OCI-LY1 (cell line): ENCODE measurements at regions not wholly inside any gene's neighbourhood (a gene's known extent, or its start where the extent isn't known, plus 50 kb on each side); places are given as distances from the start of the nearest gene placed in this dataset.

ENCODE experiments used
- H2AFZ ChIP-seq: fragments of 200-600 bp; sonication (generic), shearing (Covaris generic); 2 replicates; pipeline ENCODE4 v1.6.0; 2014; ENCODE audit warnings: antibody characterized with exemption, mild to moderate bottlenecking, low read length
- H3F3A ChIP-seq: fragments of 200-600 bp; sonication (generic), shearing (Covaris generic); 2 replicates; pipeline ENCODE4 v1.6.0; 2014; ENCODE audit warnings: mild to moderate bottlenecking, antibody characterized with exemption, low read length, moderate library complexity; ENCODE audit not compliant: insufficient read depth
- H3K27ac ChIP-seq: fragments of 200-600 bp; sonication (generic); 2 replicates; pipeline ENCODE4 v1.5.1; 2014; ENCODE audit warnings: low read length, mixed run types, mild to moderate bottlenecking, low read depth; ENCODE audit not compliant: poor library complexity, severe bottlenecking
- H3K27me3 ChIP-seq: fragments of 200-600 bp; sonication (generic); 2 replicates; pipeline ENCODE4 v1.6.0; 2014; ENCODE audit warnings: antibody characterized with exemption, mild to moderate bottlenecking, low read length, moderate library complexity; ENCODE audit not compliant: insufficient read depth
- H3K36me3 ChIP-seq: fragments of 200-600 bp; sonication (generic); 2 replicates; pipeline ENCODE4 v1.6.1; 2014; ENCODE audit warnings: mild to moderate bottlenecking, antibody characterized with exemption, low read length, moderate library complexity, mixed read lengths; ENCODE audit not compliant: insufficient read depth
- H3K4me1 ChIP-seq: fragments of 200-600 bp; sonication (generic); 2 replicates; pipeline ENCODE4 v1.5.1; 2014; ENCODE audit warnings: mild to moderate bottlenecking, low read length, moderate library complexity; ENCODE audit not compliant: insufficient read depth, severe bottlenecking
- H3K4me2 ChIP-seq: fragments of 200-600 bp; sonication (generic), shearing (Covaris generic); 2 replicates; pipeline ENCODE4 v1.6.1; 2014; ENCODE audit warnings: low read length
- H3K4me3 ChIP-seq: fragments of 200-600 bp; sonication (generic); 2 replicates; pipeline ENCODE4 v1.5.1; 2014; ENCODE audit warnings: low read length, low read depth, mild to moderate bottlenecking, mixed read lengths; ENCODE audit not compliant: poor library complexity, severe bottlenecking
- H3K79me2 ChIP-seq: fragments of 200-600 bp; shearing (Covaris generic); 2 replicates; pipeline ENCODE4 v1.6.1; 2016; ENCODE audit warnings: mixed run types, low read length, mixed read lengths; ENCODE audit not compliant: insufficient read depth
- H3K9ac ChIP-seq: fragments of 200-600 bp; sonication (generic), shearing (Covaris generic); 2 replicates; pipeline ENCODE4 v1.6.1; 2014; ENCODE audit warnings: mild to moderate bottlenecking, low read length, mixed read lengths
- H3K9me2 ChIP-seq: fragments of 200-600 bp; sonication (generic), shearing (Covaris generic); 2 replicates; pipeline ENCODE4 v1.6.1; 2014; ENCODE audit warnings: low read depth, mild to moderate bottlenecking, low read length, mixed read lengths
- H3K9me3 ChIP-seq: fragments of 200-600 bp; shearing (Covaris generic); 2 replicates; pipeline ENCODE4 v1.6.1; 2014; ENCODE audit warnings: low read length, mixed read lengths
- H4K20me1 ChIP-seq: fragments of 200-600 bp; sonication (generic), shearing (Covaris generic); 2 replicates; pipeline ENCODE4 v1.6.0; 2016; ENCODE audit warnings: mild to moderate bottlenecking, low read length; ENCODE audit not compliant: insufficient read depth
- EZH2 ChIP-seq: fragments of 200-600 bp; sonication (generic), shearing (Covaris generic); IDR thresholded peaks from 2 replicates; pipeline ENCODE4 v1.8.0; 2017; ENCODE audit warnings: borderline replicate concordance, mixed run types, mild to moderate bottlenecking, antibody characterized with exemption, low read length, moderate library complexity, mixed read lengths
- TF ChIP-seq, protein P1 (sequence below): fragments of 200-600 bp; sonication (generic), shearing (Covaris generic); IDR thresholded peaks from 2 replicates; pipeline ENCODE4 v1.5.1; 2017; ENCODE audit warnings: mild to moderate bottlenecking, antibody characterized with exemption, low read length, moderate library complexity, mixed read lengths

GRCh38 chr7:45515346-45515745 lies 58.8 kb upstream of the ADCY1 start:
- TF ChIP-seq, protein P1, sequence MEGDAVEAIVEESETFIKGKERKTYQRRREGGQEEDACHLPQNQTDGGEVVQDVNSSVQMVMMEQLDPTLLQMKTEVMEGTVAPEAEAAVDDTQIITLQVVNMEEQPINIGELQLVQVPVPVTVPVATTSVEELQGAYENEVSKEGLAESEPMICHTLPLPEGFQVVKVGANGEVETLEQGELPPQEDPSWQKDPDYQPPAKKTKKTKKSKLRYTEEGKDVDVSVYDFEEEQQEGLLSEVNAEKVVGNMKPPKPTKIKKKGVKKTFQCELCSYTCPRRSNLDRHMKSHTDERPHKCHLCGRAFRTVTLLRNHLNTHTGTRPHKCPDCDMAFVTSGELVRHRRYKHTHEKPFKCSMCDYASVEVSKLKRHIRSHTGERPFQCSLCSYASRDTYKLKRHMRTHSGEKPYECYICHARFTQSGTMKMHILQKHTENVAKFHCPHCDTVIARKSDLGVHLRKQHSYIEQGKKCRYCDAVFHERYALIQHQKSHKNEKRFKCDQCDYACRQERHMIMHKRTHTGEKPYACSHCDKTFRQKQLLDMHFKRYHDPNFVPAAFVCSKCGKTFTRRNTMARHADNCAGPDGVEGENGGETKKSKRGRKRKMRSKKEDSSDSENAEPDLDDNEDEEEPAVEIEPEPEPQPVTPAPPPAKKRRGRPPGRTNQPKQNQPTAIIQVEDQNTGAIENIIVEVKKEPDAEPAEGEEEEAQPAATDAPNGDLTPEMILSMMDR, result no peak
- TF ChIP-seq EZH2, result no peak
- H3F3A ChIP-seq, result no peaks in the 10 kb centered on the region
- no peak overlapping the region for H2AFZ ChIP-seq
- no peaks in the 10 kb centered on the region for H3K9me2 ChIP-seq
- H4K20me1 ChIP-seq, result no peaks in the 10 kb centered on the region
- peaks cover 7% of the 10 kb centered on the region for H3K9me3 ChIP-seq
- no peak overlapping the region for H3K27ac ChIP-seq
- no peak overlapping the region for H3K4me2 ChIP-seq
- H3K36me3 ChIP-seq, result no peaks in the 10 kb centered on the region
- no peak overlapping the region for H3K4me3 ChIP-seq
- H3K9ac ChIP-seq, result no peak overlapping the region
- no peaks in the 10 kb centered on the region for H3K27me3 ChIP-seq
- H3K79me2 ChIP-seq, result no peaks in the 10 kb centered on the region
- H3K4me1 ChIP-seq, result no peaks in the 10 kb centered on the region
